SK-N-MC (cell line): ENCODE measurements at regions not wholly inside any gene's neighbourhood (a gene's known extent, or its start where the extent isn't known, plus 50 kb on each side); places are given as distances from the start of the nearest gene placed in this dataset.

ENCODE experiments used
- EZH2 ChIP-seq: fragments of 200-600 bp; sonication (generic); IDR thresholded peaks from one replicate; pipeline ENCODE4 v1.6.1; 2017; ENCODE audit warnings: antibody characterized with exemption
- FOXP2 ChIP-seq: optimal IDR thresholded peaks from 2 replicates; pipeline ENCODE3; 2011; ENCODE audit warnings: mild to moderate bottlenecking, moderate library complexity; ENCODE audit not compliant: insufficient read depth; ENCODE audit errors: extremely low read length, control extremely low read depth
- POLR2AphosphoS5 ChIP-seq: IDR thresholded peaks from 2 replicates; pipeline ENCODE4 v1.6.1; 2012; ENCODE audit warnings: mild to moderate bottlenecking, low read depth, low read length, borderline replicate concordance

DNA sequence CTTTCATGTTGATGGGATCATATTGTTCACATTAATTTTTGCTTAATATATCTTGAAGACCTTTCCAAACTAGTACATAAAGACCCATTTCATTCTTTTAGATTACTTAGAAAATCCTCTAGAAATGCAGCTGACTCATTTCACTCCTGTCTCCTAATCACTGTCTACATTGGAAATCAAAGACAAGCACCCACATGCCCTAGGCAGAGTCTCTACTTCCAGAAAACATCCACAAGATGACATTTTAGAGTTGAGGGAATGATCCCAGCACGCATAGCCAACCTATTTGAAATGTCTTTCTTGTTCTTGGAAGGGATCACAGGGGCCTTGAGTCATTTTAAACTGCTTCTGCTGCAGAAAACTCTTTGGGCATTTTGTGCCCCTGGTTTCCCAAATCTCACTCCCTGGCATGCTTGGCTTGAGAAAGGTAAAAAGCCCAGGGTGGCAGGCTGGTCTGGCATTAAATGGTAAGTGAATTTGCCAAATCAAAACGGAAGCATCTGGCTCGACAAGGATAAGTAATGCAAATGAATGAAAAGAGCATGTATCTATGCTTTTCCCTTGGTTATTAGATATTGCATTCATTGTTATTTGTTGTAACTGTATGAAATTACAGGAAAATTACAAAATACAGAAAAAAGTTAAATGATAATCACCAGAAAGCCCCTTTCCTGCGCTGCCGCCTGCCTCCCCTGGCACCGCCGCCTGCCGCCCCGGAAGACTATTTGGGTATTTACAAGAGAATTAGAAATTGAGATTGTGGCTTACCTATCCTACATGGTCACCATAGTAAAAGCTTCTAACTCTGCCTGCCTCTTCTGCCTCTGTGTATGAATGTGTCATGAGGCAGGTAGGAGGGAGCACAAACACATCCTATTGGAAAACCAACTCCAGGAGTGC, 225.3 kb downstream of the PTEN start:
- TF ChIP-seq POLR2AphosphoS5 = no peak
- TF ChIP-seq EZH2 = no peak
- no peak for TF ChIP-seq FOXP2
